Endothelial cell of umbilical vein (primary cell): ENCODE measurements at regions not wholly inside any gene's neighbourhood (a gene's known extent, or its start where the extent isn't known, plus 50 kb on each side); places are given as distances from the start of the nearest gene placed in this dataset.

ENCODE experiments used
- BruUV-seq: library from RNA; stranded (reverse); fragments of 400-500 nt; replicated peaks from 2 replicates; lab custom pipeline; 2021; lab: Mats Ljungman, UMichigan
- CTCF ChIA-PET: fragments of 300-600, 350-600 bp; sonication (Branson Sonifier 250); formaldehyde crosslinking; loops from one replicate; lab custom pipeline; 2021; ENCODE audit warnings: antibody characterized with exemption, inconsistent platforms; lab: Charles Lee
- POLR2A ChIA-PET: fragments of 300-600, 350-600 bp; sonication (Branson Sonifier 250); formaldehyde crosslinking; loops from one replicate; lab custom pipeline; 2021; ENCODE audit warnings: antibody characterized with exemption, inconsistent platforms; lab: Charles Lee
- DNase-seq: peaks from one replicate; pipeline ENCODE4 v3.0.0-alpha.2; 2011; ENCODE audit warnings: low read depth, low spot score
- FAIRE-seq: peaks from 2 replicates; lab custom pipeline; 2011; peaks lifted over from hg19 to GRCh38; lab: Jason Lieb, UNC
- H2AFZ ChIP-seq: 2 replicates; pipeline ENCODE4 v1.6.0; 2012; ENCODE audit warnings: low read depth, low read length, control low read depth, inconsistent platforms
- H3K27ac ChIP-seq: 2 replicates; pipeline ENCODE4 v1.5.1; 2011; ENCODE audit warnings: low read depth, mild to moderate bottlenecking, control low read depth, low read length, moderate library complexity; ENCODE audit not compliant: insufficient read depth
- H3K27me3 ChIP-seq, 2 experiments: 2 replicates each; pipeline versions ENCODE4 v1.6.0 to v1.6.1; 2011; ENCODE audit warnings: low read length in 2 of 2, mixed read lengths in 1 of 2; ENCODE audit not compliant: control insufficient read depth in 2 of 2, insufficient read depth in 2 of 2
- H3K36me3 ChIP-seq, 2 experiments: 2 replicates in 1 of 2; 3 replicates in 1 of 2; pipeline ENCODE4 v1.5.1; 2011; ENCODE audit warnings: low read length in 2 of 2, mild to moderate bottlenecking in 1 of 2, moderate library complexity in 1 of 2; ENCODE audit not compliant: control insufficient read depth in 2 of 2, insufficient read depth in 2 of 2; ENCODE audit errors: extremely low read depth in 1 of 2
- H3K4me1 ChIP-seq: 3 replicates; pipeline ENCODE4 v1.5.1; 2011; ENCODE audit warnings: mild to moderate bottlenecking, low read length; ENCODE audit not compliant: control insufficient read depth, insufficient read depth; ENCODE audit errors: extremely low read depth
- H3K4me2 ChIP-seq: 2 replicates; pipeline ENCODE4 v1.6.1; 2011; ENCODE audit warnings: low read length, control low read depth, mixed read lengths; ENCODE audit not compliant: insufficient read depth
- H3K4me3 ChIP-seq, 3 experiments: fragments of 200-600 bp in 1 of 3; sonication (generic), shearing (Covaris generic) in 1 of 3; replicated peaks in 1 of 3; 2 replicates each; pipeline ENCODE4 v1.5.1; 2011 to 2016; ENCODE audit warnings: control low read depth in 3 of 3, low read length in 3 of 3, mild to moderate bottlenecking in 2 of 3, inconsistent platforms in 1 of 3, low read depth in 1 of 3, moderate library complexity in 1 of 3; ENCODE audit not compliant: insufficient read depth in 1 of 3
- H3K79me2 ChIP-seq: 2 replicates; pipeline ENCODE4 v1.6.0; 2012; ENCODE audit warnings: low read length, inconsistent platforms; ENCODE audit not compliant: control insufficient read depth, insufficient read depth
- H3K9ac ChIP-seq: replicated peaks from 2 replicates; pipeline ENCODE3; 2011; ENCODE audit warnings: low read length, control low read depth; ENCODE audit not compliant: insufficient read depth; ENCODE audit errors: extremely low read depth
- H3K9me1 ChIP-seq: replicated peaks from 3 replicates; pipeline ENCODE4 v1.6.0; 2011; ENCODE audit warnings: mild to moderate bottlenecking, low read length; ENCODE audit not compliant: control insufficient read depth, insufficient read depth; ENCODE audit errors: extremely low read depth
- H3K9me3 ChIP-seq: replicated peaks from 2 replicates; pipeline ENCODE4 v1.5.1; 2012; ENCODE audit warnings: low read length, inconsistent platforms; ENCODE audit not compliant: control insufficient read depth, insufficient read depth
- H4K20me1 ChIP-seq: replicated peaks from 2 replicates; pipeline ENCODE3; 2011; ENCODE audit warnings: mild to moderate bottlenecking, low read length; ENCODE audit not compliant: control insufficient read depth, insufficient read depth; ENCODE audit errors: extremely low read depth
- EZH2 ChIP-seq: IDR thresholded peaks from 2 replicates; pipeline ENCODE4 v1.6.1; 2012; ENCODE audit warnings: borderline replicate concordance, low read depth, mild to moderate bottlenecking, moderate library complexity, low read length, inconsistent platforms; ENCODE audit not compliant: severe bottlenecking
- FOS ChIP-seq: IDR thresholded peaks from 2 replicates; pipeline ENCODE4 v1.6.1; 2011; ENCODE audit warnings: mild to moderate bottlenecking, low read length, moderate library complexity, borderline replicate concordance; ENCODE audit not compliant: insufficient read depth
- GATA2 ChIP-seq: IDR thresholded peaks from 2 replicates; pipeline ENCODE4 v1.7.0; 2011; ENCODE audit warnings: low read depth, mild to moderate bottlenecking, moderate library complexity, mixed read lengths, low read length; ENCODE audit not compliant: insufficient read length, insufficient read depth
- JUN ChIP-seq: IDR thresholded peaks from 2 replicates; pipeline ENCODE4 v1.6.1; 2011; ENCODE audit warnings: borderline replicate concordance, low read depth; ENCODE audit not compliant: insufficient read length, insufficient read depth
- MYC ChIP-seq: IDR thresholded peaks from one replicate; pipeline ENCODE4 v1.6.1; 2011; ENCODE audit warnings: mild to moderate bottlenecking, low read depth, low read length
- POLR2A ChIP-seq: IDR thresholded peaks from 2 replicates; pipeline ENCODE4 v1.6.1; 2012; ENCODE audit warnings: low read depth, mild to moderate bottlenecking, control low read depth, low read length
- POLR2AphosphoS5 ChIP-seq: IDR thresholded peaks from 2 replicates; pipeline ENCODE4 v1.6.1; 2012; ENCODE audit warnings: low read depth, mild to moderate bottlenecking, control low read depth, low read length, moderate library complexity; ENCODE audit not compliant: insufficient read depth
- dilution Hi-C: fragments of 300-500 bp; cut with MboI; formaldehyde crosslinking; loops from one replicate; pipeline ENCODE4 v1.15.0; 2019; ENCODE audit warnings: low sequenced_read_pairs; ENCODE audit not compliant: extremely low pct_ligation_motif_present
- intact Hi-C: fragments of 100-400 bp; cut with micrococcal nuclease; formaldehyde crosslinking; loops from one replicate; pipeline ENCODE4 v1.10.0; 2022
- TF ChIP-seq, protein P1 (sequence below): IDR thresholded peaks from 2 replicates; pipeline ENCODE4 v1.6.1; 2011; ENCODE audit not compliant: insufficient read depth, insufficient read length
- TF ChIP-seq, protein P2 (sequence below), 2 donors: IDR thresholded peaks; 1 replicate in 1 of 2; 2 replicates in 1 of 2; pipeline ENCODE4 v1.5.1; 2011; ENCODE audit warnings: low read length in 2 of 2, mild to moderate bottlenecking in 2 of 2, moderate library complexity in 2 of 2, control low read depth in 1 of 2, inconsistent platforms in 1 of 2, low read depth in 1 of 2; ENCODE audit not compliant: insufficient read depth in 1 of 2; ENCODE audit errors: extremely low read depth in 1 of 2

DNA sequence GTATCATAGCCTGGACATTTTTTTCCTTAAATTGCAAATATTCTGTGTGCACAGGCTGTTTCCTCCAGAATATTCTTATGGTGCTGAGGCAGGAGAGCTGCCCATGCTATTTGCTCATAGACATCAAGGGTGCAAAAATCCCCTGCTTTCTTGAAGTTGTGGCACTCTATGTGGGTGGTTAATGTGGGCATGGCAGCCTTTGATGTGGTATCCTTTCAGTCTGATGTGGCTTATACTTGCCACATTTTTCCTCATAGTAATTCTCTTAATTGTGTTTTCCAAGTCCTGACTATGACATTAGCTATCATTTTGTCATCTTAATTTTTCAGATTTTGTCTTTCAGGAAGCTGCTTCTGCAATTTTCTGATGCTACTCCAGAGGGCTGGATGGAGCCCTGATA lies 353.3 kb downstream of the YTHDC2 start:
- H4K20me1 ChIP-seq, result no peaks in the 10 kb centered on the region
- TF ChIP-seq, protein P1, sequence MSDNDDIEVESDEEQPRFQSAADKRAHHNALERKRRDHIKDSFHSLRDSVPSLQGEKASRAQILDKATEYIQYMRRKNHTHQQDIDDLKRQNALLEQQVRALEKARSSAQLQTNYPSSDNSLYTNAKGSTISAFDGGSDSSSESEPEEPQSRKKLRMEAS, result no peak
- no peak for TF ChIP-seq POLR2AphosphoS5
- TF ChIP-seq FOS, result no peak
- no peak for TF ChIP-seq MYC
- TF ChIP-seq JUN, result no peak
- TF ChIP-seq GATA2, result no peak
- no peak for TF ChIP-seq EZH2
- TF ChIP-seq POLR2A, result no peak
- TF ChIP-seq, protein P2, sequence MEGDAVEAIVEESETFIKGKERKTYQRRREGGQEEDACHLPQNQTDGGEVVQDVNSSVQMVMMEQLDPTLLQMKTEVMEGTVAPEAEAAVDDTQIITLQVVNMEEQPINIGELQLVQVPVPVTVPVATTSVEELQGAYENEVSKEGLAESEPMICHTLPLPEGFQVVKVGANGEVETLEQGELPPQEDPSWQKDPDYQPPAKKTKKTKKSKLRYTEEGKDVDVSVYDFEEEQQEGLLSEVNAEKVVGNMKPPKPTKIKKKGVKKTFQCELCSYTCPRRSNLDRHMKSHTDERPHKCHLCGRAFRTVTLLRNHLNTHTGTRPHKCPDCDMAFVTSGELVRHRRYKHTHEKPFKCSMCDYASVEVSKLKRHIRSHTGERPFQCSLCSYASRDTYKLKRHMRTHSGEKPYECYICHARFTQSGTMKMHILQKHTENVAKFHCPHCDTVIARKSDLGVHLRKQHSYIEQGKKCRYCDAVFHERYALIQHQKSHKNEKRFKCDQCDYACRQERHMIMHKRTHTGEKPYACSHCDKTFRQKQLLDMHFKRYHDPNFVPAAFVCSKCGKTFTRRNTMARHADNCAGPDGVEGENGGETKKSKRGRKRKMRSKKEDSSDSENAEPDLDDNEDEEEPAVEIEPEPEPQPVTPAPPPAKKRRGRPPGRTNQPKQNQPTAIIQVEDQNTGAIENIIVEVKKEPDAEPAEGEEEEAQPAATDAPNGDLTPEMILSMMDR (IDR thresholded peaks at IDR 0.05; ENCODE audit: extremely low read depth in 1 of 2, insufficient read depth in 1 of 2, low read depth in 1 of 2, low read length in 2 of 2), result no peak
- no peak overlapping the region for H3K4me3 ChIP-seq
- BruUV-seq, result no TSS peak
- no peak overlapping the region for H2AFZ ChIP-seq
- no peak overlapping the region for H3K9ac ChIP-seq
- dilution Hi-C loops, result no loop called here
- POLR2A ChIA-PET, result no interaction called here
- no peaks in the 10 kb centered on the region for H3K36me3 ChIP-seq
- H3K27me3 ChIP-seq, result no peaks in the 10 kb centered on the region
- no peak for FAIRE-seq
- H3K4me1 ChIP-seq, result no peaks in the 10 kb centered on the region
- H3K9me1 ChIP-seq, result no peaks in the 10 kb centered on the region
- intact Hi-C loops, result no loop called here
- CTCF ChIA-PET, result no interaction called here
- no peaks in the 10 kb centered on the region for H3K79me2 ChIP-seq
- H3K9me3 ChIP-seq, result no peaks in the 10 kb centered on the region
- H3K27ac ChIP-seq, result no peak overlapping the region
- H3K4me2 ChIP-seq, result no peak overlapping the region
- no peak for DNase-seq
